ENCODE measurements at regions not wholly inside any gene's neighbourhood (a gene's known extent, or its start where the extent isn't known, plus 50 kb on each side); places are given as distances from the start of the nearest gene placed in this dataset.

DNA sequence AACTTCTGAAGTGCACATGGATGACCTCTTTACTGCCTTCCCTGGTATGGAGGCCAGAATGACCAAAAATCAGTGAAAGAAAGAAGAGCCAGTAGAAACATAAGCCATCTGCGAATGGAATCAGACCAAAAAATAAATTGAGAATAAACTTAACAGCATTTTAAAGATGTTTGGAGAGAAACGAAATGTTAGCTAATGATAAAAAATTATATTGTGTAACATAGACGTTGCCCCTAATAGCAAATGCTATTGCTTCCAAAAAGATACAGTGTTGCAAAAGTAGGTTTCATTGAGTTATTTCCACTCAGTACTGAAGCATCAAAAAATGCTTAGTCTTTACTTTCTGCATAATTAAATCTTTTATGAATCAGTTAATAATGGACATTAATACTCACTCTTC, 371.7 kb downstream of the LIG4 start:
- H3F3A ChIP-seq (ENCODE audit: insufficient read depth, low read length, poor library complexity, severe bottlenecking) = no peaks in the 10 kb centered on the region
- H3K4me3 ChIP-seq (ENCODE audit: low read length) = no peak overlapping the region
- H4K20me1 ChIP-seq (ENCODE audit: insufficient read depth) = no peaks in the 10 kb centered on the region
- TF ChIP-seq, protein P1, sequence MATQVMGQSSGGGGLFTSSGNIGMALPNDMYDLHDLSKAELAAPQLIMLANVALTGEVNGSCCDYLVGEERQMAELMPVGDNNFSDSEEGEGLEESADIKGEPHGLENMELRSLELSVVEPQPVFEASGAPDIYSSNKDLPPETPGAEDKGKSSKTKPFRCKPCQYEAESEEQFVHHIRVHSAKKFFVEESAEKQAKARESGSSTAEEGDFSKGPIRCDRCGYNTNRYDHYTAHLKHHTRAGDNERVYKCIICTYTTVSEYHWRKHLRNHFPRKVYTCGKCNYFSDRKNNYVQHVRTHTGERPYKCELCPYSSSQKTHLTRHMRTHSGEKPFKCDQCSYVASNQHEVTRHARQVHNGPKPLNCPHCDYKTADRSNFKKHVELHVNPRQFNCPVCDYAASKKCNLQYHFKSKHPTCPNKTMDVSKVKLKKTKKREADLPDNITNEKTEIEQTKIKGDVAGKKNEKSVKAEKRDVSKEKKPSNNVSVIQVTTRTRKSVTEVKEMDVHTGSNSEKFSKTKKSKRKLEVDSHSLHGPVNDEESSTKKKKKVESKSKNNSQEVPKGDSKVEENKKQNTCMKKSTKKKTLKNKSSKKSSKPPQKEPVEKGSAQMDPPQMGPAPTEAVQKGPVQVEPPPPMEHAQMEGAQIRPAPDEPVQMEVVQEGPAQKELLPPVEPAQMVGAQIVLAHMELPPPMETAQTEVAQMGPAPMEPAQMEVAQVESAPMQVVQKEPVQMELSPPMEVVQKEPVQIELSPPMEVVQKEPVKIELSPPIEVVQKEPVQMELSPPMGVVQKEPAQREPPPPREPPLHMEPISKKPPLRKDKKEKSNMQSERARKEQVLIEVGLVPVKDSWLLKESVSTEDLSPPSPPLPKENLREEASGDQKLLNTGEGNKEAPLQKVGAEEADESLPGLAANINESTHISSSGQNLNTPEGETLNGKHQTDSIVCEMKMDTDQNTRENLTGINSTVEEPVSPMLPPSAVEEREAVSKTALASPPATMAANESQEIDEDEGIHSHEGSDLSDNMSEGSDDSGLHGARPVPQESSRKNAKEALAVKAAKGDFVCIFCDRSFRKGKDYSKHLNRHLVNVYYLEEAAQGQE (IDR thresholded peaks at IDR 0.05; ENCODE audit: borderline replicate concordance) = no peak
- TF ChIP-seq EZH2 (IDR thresholded peaks at IDR 0.05; ENCODE audit: borderline replicate concordance, insufficient read depth, low read length, poor library complexity, severe bottlenecking) (no peak), SMC3 (conservative IDR thresholded peaks at IDR 0.05; ENCODE audit: poor library complexity) (no peak), POLR2AphosphoS5 (IDR thresholded peaks at IDR 0.05) (no peak), MXI1 (conservative IDR thresholded peaks at IDR 0.05; ENCODE audit: poor library complexity, severe bottlenecking) (no peak), EP300 (conservative IDR thresholded peaks at IDR 0.05; ENCODE audit: poor library complexity, severe bottlenecking) (no peak), RAD21 (conservative IDR thresholded peaks at IDR 0.05) (no peak)
- TF ChIP-seq, protein P2, sequence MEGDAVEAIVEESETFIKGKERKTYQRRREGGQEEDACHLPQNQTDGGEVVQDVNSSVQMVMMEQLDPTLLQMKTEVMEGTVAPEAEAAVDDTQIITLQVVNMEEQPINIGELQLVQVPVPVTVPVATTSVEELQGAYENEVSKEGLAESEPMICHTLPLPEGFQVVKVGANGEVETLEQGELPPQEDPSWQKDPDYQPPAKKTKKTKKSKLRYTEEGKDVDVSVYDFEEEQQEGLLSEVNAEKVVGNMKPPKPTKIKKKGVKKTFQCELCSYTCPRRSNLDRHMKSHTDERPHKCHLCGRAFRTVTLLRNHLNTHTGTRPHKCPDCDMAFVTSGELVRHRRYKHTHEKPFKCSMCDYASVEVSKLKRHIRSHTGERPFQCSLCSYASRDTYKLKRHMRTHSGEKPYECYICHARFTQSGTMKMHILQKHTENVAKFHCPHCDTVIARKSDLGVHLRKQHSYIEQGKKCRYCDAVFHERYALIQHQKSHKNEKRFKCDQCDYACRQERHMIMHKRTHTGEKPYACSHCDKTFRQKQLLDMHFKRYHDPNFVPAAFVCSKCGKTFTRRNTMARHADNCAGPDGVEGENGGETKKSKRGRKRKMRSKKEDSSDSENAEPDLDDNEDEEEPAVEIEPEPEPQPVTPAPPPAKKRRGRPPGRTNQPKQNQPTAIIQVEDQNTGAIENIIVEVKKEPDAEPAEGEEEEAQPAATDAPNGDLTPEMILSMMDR (IDR thresholded peaks at IDR 0.05; ENCODE audit: poor library complexity, severe bottlenecking) = no peak
- H3K79me2 ChIP-seq (replicated peaks; ENCODE audit: insufficient read depth, low read length) = peaks cover 5% of the 10 kb centered on the region
- H3K9me2 ChIP-seq (ENCODE audit: insufficient read depth, low read length) = no peaks in the 10 kb centered on the region
- H3K36me3 ChIP-seq (ENCODE audit: insufficient read depth, low read length) = no peaks in the 10 kb centered on the region
- H3K27me3 ChIP-seq (ENCODE audit: insufficient read depth, low read depth, low read length) = no peaks in the 10 kb centered on the region
- no peak overlapping the region for H3K27ac ChIP-seq (ENCODE audit: low read length)
- H3K9ac ChIP-seq (ENCODE audit: low read length) = no peak overlapping the region
- no peak overlapping the region for H2AFZ ChIP-seq (ENCODE audit: low read depth, low read length)
- H3K4me2 ChIP-seq (ENCODE audit: low read length) = no peak overlapping the region
- H3K9me3 ChIP-seq (ENCODE audit: low read length) = no peaks in the 10 kb centered on the region

DNA sequence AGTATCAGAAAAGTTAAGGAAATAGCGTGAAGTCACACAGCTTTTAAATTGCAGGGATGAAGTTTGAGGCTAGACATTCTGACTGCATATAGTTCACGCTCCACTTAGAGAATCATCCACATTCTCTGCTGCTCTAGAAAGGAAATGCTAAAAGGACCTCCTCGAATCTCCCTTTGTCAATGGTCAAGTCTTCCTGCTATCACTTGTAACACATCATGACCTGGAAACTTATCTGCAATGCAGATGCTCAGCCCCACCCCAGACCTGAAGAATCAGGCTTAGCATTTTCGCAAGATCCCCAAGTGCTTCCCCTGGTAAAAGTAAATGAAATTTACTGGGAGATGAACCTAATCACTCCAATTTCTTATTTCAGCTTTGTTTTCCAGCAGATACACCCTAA, 372.1 kb downstream of the LIG4 start:
- Histone ChIP-seq H4K20me1 (ENCODE audit: insufficient read depth) (no peaks in the 10 kb centered on the region), H3F3A (ENCODE audit: insufficient read depth, low read length, poor library complexity, severe bottlenecking) (no peaks in the 10 kb centered on the region), H3K4me3 (ENCODE audit: low read length) (no peak overlapping the region), H3K9me3 (ENCODE audit: low read length) (no peaks in the 10 kb centered on the region), H3K27me3 (ENCODE audit: insufficient read depth, low read depth, low read length) (no peaks in the 10 kb centered on the region), H3K36me3 (ENCODE audit: insufficient read depth, low read length) (no peaks in the 10 kb centered on the region), H3K79me2 (replicated peaks; ENCODE audit: insufficient read depth, low read length) (peaks cover 5% of the 10 kb centered on the region), H2AFZ (ENCODE audit: low read depth, low read length) (no peak overlapping the region), H3K4me2 (ENCODE audit: low read length) (no peak overlapping the region), H3K27ac (ENCODE audit: low read length) (no peak overlapping the region), H3K9me2 (ENCODE audit: insufficient read depth, low read length) (no peaks in the 10 kb centered on the region), H3K9ac (ENCODE audit: low read length) (no peak overlapping the region)
- no peak for TF ChIP-seq TAF1 (IDR thresholded peaks at IDR 0.05; ENCODE audit: low read depth)
- no peak for TF ChIP-seq RAD21 (conservative IDR thresholded peaks at IDR 0.05)
- TF ChIP-seq, protein P2 (IDR thresholded peaks at IDR 0.05; ENCODE audit: poor library complexity, severe bottlenecking) = no peak
- no peak for TF ChIP-seq EP300 (conservative IDR thresholded peaks at IDR 0.05; ENCODE audit: poor library complexity, severe bottlenecking)
- no peak for TF ChIP-seq MXI1 (conservative IDR thresholded peaks at IDR 0.05; ENCODE audit: poor library complexity, severe bottlenecking)
- no peak for TF ChIP-seq SMC3 (conservative IDR thresholded peaks at IDR 0.05; ENCODE audit: poor library complexity)
- no peak for TF ChIP-seq EZH2 (IDR thresholded peaks at IDR 0.05; ENCODE audit: borderline replicate concordance, insufficient read depth, low read length, poor library complexity, severe bottlenecking)

Data from neural cell (in vitro differentiated cells).